GM12864 (cell line): ENCODE measurements at regions not wholly inside any gene's neighbourhood (a gene's known extent, or its start where the extent isn't known, plus 50 kb on each side); places are given as distances from the start of the nearest gene placed in this dataset.

Experiments used
- DNase-seq: peaks from one replicate; pipeline ENCODE4 v3.0.0-alpha.2; 2011; ENCODE audit warnings: low read depth
- H3K4me3 ChIP-seq: 2 replicates; pipeline ENCODE4 v1.5.1; 2011; ENCODE audit warnings: mild to moderate bottlenecking, low read depth, low read length, control low read depth
- CTCF ChIP-seq: IDR thresholded peaks from 2 replicates; pipeline ENCODE4 v1.5.1; 2011; ENCODE audit warnings: low read depth, mild to moderate bottlenecking, moderate library complexity, low read length, control low read depth, inconsistent platforms; ENCODE audit errors: missing control alignments

GRCh38 chr18:7305416-7305815 lies 74.5 kb downstream of the LRRC30 start:
- TF ChIP-seq CTCF, result no peak
- H3K4me3 ChIP-seq, result no peak overlapping the region
- no peak for DNase-seq

DNA sequence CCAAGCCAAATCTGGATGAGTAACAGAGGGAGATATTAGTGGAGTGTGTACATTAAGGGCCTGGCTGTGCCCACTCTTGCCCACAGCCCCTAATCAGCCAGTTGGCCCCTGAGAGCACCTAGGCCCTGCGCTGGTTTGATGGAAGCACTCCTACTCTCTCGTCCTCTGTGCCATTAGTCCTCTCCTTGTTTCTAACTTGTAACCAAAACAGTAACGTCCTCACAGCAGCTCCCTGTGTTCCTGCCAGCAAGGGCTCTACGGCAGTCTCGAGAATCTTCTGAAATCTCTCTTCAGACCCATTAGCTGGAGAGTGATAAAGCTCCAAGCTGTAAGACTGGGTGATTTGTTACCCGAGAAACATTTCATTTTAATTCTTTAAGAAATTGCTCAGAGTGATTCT lies 76.1 kb downstream of the LRRC30 start:
- no peak overlapping the region for H3K4me3 ChIP-seq
- no peak for TF ChIP-seq CTCF
- no peak for DNase-seq

DNA sequence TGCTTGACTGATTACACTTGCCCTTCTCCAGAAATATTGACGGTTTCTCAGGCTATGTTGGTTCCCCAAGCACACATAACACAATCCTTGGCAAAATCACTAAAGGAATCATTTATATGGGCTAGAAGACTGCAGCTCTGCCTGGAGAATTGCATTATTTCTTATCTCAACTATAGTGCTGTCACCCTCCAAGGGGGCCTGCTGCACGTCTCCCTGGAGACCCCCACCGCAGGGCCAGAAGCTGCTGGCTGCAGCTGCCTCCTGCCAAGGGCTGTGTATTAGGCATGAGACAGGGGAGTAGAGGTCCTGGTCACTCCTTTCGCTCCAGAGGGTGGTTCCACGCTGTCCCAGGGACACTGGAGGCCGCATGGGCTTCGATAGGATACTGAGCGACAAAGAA lies 76.6 kb downstream of the LRRC30 start:
- no peak for TF ChIP-seq CTCF
- DNase-seq, result no peak
- no peak overlapping the region for H3K4me3 ChIP-seq

DNA sequence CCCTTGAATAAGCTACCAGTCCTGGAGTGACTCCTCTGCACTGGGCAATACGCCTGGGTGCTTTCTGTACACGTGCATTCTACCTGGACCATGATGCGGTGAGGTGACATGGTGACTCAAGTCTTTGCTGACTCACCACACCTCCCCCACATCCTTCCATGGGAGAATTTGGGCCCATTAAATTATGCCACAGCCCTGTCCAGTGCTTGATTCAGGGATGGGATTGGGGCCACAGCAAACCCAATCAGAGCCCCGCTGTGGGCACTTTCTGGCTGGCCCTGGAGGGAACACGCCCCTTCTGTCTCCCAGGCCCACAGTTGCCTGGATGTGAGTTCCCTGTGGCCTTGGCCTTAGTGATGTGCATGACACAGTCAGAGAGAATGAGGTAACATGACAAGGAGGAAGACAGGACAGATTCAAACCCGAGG lies 86.9 kb downstream of the LRRC30 start:
- H3K4me3 ChIP-seq, result no peak overlapping the region
- TF ChIP-seq CTCF, result no peak
- no peak for DNase-seq

DNA sequence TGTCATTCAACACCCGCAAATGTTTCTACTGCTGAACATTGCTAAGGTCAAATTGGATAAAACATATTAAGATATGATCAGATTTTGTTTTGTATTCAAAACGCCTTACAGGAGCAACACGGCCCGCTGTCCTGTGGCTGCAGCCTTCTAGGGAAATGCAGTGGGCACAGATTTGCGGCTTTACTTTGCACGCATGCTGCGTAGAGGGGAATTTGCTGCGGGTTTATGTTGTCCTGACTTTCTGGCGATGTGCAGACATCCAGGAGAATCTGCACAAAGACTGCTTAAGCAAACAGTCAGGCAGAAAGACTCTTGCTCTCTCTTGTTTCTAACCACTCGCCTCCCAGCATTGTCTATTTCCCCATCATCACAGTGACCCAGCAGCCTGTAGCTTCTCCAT lies 88.3 kb downstream of the LRRC30 start:
- TF ChIP-seq CTCF, result no peak
- no peak for DNase-seq
- H3K4me3 ChIP-seq, result no peak overlapping the region

DNA sequence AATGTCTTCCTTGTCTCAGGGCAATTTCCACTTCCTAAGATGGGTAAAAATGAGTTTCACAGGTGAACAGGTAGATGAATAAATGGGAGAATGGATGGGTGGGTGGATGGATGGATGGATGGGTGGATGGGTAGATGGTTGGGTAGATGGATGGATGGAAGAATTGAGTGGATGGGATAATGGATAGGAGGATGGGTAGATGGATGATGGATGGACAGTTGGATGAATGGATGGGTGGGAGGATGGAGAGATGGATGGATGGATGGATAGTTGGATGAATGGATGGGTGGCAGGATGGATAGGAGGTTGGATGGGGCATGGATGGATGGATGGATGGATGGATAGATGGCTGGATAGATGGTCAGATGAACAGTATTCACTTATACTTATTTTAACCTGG lies 90.9 kb downstream of the LRRC30 start:
- H3K4me3 ChIP-seq, result no peak overlapping the region
- TF ChIP-seq CTCF, result no peak
- no peak for DNase-seq

DNA sequence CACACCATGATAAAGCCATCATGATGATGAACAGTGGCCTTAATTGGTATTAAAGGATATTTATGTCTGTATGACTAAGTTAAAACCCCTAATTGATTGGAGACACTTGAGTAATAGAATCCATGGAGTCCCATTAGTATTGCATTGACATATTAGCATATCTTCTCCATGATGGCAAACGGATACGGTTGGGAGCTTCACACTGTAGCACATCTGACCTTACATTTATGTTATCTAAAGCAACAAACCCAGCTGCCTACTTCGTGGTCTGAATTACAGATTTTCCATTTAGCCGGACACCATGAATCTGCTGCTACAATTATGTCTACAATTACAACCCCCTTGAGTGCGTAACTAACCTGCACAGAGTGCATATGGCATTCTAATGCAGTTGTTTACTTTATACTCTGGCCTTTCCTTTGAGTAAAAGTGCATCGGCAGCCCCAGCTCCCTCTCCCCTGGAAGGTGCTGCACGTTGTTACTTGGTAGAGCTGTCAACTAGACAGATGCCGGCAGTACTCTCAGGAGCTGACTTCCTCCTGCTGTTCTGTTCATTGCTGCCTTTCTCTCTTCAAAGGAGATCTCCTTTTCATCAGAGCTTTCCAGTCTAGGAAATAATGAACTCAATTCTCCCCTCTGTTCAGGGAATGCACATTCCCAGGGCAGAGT lies 92.1 kb downstream of the LRRC30 start:
- H3K4me3 ChIP-seq, result no peak overlapping the region
- no peak for DNase-seq
- TF ChIP-seq CTCF, result no peak
